HEK293 (cell line): ENCODE measurements at regions not wholly inside any gene's neighbourhood (a gene's known extent, or its start where the extent isn't known, plus 50 kb on each side); places are given as distances from the start of the nearest gene placed in this dataset.

Experiments used
- CTCF ChIA-PET: fragments of 350-600 bp; formaldehyde crosslinking; extraction: SDS; loops from one replicate; lab custom pipeline; 2021; ENCODE audit warnings: antibody characterized with exemption; lab: Yijun Ruan, JAX
- POLR2A ChIA-PET: fragments of 300-600 bp; formaldehyde crosslinking; extraction: SDS; loops from one replicate; lab custom pipeline; 2020; ENCODE audit warnings: antibody characterized with exemption, inconsistent platforms; lab: Yijun Ruan, JAX
- H3K27ac ChIP-seq: fragments of 200-500 bp; sonication (Bioruptor generic); 2 replicates; pipeline ENCODE4 v1.5.1; 2014; ENCODE audit warnings: low read depth, low read length, control low read depth, inconsistent platforms; ENCODE audit errors: extremely low read depth
- H3K36me3 ChIP-seq, 2 experiments: fragments of 200-500 bp in 1 of 2; sonication (Bioruptor generic) in 1 of 2; 1 replicate in 1 of 2; 2 replicates in 1 of 2; pipeline ENCODE4 v1.5.1; 2014 to 2017; ENCODE audit warnings: inconsistent platforms in 2 of 2, low read length in 2 of 2; ENCODE audit not compliant: control insufficient read depth in 2 of 2, insufficient read depth in 1 of 2
- H3K4me1 ChIP-seq: fragments of 200-500 bp; sonication (Bioruptor generic); 2 replicates; pipeline ENCODE4 v1.5.1; 2014; ENCODE audit warnings: mild to moderate bottlenecking, low read length, inconsistent platforms; ENCODE audit not compliant: control insufficient read depth, insufficient read depth
- H3K4me3 ChIP-seq: 2 replicates; pipeline ENCODE4 v1.5.1; 2011; ENCODE audit warnings: low read depth, mild to moderate bottlenecking, control low read depth, low read length, moderate library complexity
- H3K9me3 ChIP-seq: fragments of 200-500 bp; sonication (Bioruptor generic); 2 replicates; pipeline ENCODE4 v1.5.1; 2014; ENCODE audit warnings: low read depth, low read length, inconsistent platforms; ENCODE audit not compliant: control insufficient read depth, insufficient read depth
- HIC1 ChIP-seq: fragments of 450-650 bp; formaldehyde crosslinking; IDR thresholded peaks from 2 replicates; pipeline ENCODE4 v1.5.1; 2016; ENCODE audit warnings: missing biosample characterization, missing genetic modification characterization
- KLF10 ChIP-seq: fragments of 450-650 bp; IDR thresholded peaks from 2 replicates; pipeline ENCODE4 v1.5.1; 2018; ENCODE audit warnings: missing biosample characterization, mild to moderate bottlenecking, missing genetic modification characterization
- PRDM10 ChIP-seq: fragments of 450-650 bp; formaldehyde crosslinking; IDR thresholded peaks from 2 replicates; pipeline ENCODE4 v1.5.1; 2016; ENCODE audit warnings: missing biosample characterization, missing genetic modification characterization
- REST ChIP-seq: fragments of 450-650 bp; formaldehyde crosslinking; IDR thresholded peaks from 2 replicates; pipeline ENCODE4 v1.5.1; 2016; ENCODE audit warnings: missing biosample characterization, missing genetic modification characterization
- SCRT2 ChIP-seq: fragments of 450-650 bp; formaldehyde crosslinking; IDR thresholded peaks from 2 replicates; pipeline ENCODE4 v1.5.1; 2016; ENCODE audit warnings: missing biosample characterization, missing genetic modification characterization
- ZBTB26 ChIP-seq: fragments of 450-650 bp; formaldehyde crosslinking; optimal IDR thresholded peaks from 2 replicates; pipeline ENCODE3; 2016; ENCODE audit warnings: missing biosample characterization, mild to moderate bottlenecking, missing genetic modification characterization
- ZBTB7A ChIP-seq: fragments of 450-650 bp; formaldehyde crosslinking; IDR thresholded peaks from 2 replicates; pipeline ENCODE4 v1.5.1; 2016; ENCODE audit warnings: low read depth, missing biosample characterization, missing genetic modification characterization
- ZNF174 ChIP-seq: fragments of 450-650 bp; formaldehyde crosslinking; IDR thresholded peaks from 2 replicates; pipeline ENCODE4 v1.5.0; 2017; ENCODE audit warnings: missing biosample characterization, mild to moderate bottlenecking, missing genetic modification characterization
- ZNF23 ChIP-seq: fragments of 450-650 bp; formaldehyde crosslinking; IDR thresholded peaks from 2 replicates; pipeline ENCODE4 v1.5.1; 2016; ENCODE audit warnings: missing biosample characterization, missing genetic modification characterization, borderline replicate concordance
- ZNF280C ChIP-seq: fragments of 450-650 bp; formaldehyde crosslinking; IDR thresholded peaks from 2 replicates; pipeline ENCODE4 v1.5.1; 2016; ENCODE audit warnings: missing biosample characterization, missing genetic modification characterization
- ZNF324 ChIP-seq: fragments of 450-650 bp; formaldehyde crosslinking; IDR thresholded peaks from 2 replicates; pipeline ENCODE4 v1.5.1; 2016; ENCODE audit warnings: missing biosample characterization, missing genetic modification characterization
- ZNF335 ChIP-seq: fragments of 450-650 bp; formaldehyde crosslinking; conservative IDR thresholded peaks from 2 replicates; pipeline ENCODE4 v1.5.1; 2016; ENCODE audit warnings: missing biosample characterization, missing genetic modification characterization
- ZNF488 ChIP-seq: fragments of 450-650 bp; formaldehyde crosslinking; IDR thresholded peaks from 2 replicates; pipeline ENCODE4 v1.5.1; 2016; ENCODE audit warnings: missing biosample characterization, missing genetic modification characterization
- ZNF501 ChIP-seq: fragments of 450-650 bp; formaldehyde crosslinking; IDR thresholded peaks from 2 replicates; pipeline ENCODE4 v1.5.1; 2016; ENCODE audit warnings: missing biosample characterization, missing genetic modification characterization
- ZNF600 ChIP-seq: fragments of 450-650 bp; formaldehyde crosslinking; IDR thresholded peaks from 2 replicates; pipeline ENCODE4 v1.5.1; 2016; ENCODE audit warnings: missing biosample characterization, missing genetic modification characterization
- ZNF639 ChIP-seq: fragments of 450-650 bp; formaldehyde crosslinking; IDR thresholded peaks from 2 replicates; pipeline ENCODE4 v1.5.1; 2016; ENCODE audit warnings: missing biosample characterization, missing genetic modification characterization
- ZNF660 ChIP-seq: fragments of 450-650 bp; IDR thresholded peaks from 2 replicates; pipeline ENCODE4 v1.5.1; 2018; ENCODE audit warnings: missing biosample characterization, mild to moderate bottlenecking, missing genetic modification characterization
- ZSCAN5A ChIP-seq: fragments of 450-650 bp; formaldehyde crosslinking; IDR thresholded peaks from 2 replicates; pipeline ENCODE4 v1.5.1; 2016; ENCODE audit warnings: missing biosample characterization, missing genetic modification characterization

- peaks cover 9% of the 10 kb centered on the region for H3K4me1 ChIP-seq
- no peaks in the 10 kb centered on the region for H3K9me3 ChIP-seq
- no peak overlapping the region for H3K27ac ChIP-seq
- ChIA-PET CTCF (no interaction called here), POLR2A (no interaction called here)
- no peak overlapping the region for H3K4me3 ChIP-seq
- H3K36me3 ChIP-seq, result no peaks in the 10 kb centered on the region
- TF ChIP-seq ZNF639 (tag by site-specific recombination), result 0 out of 2 replicates have a peak, but pooled peaks have one; percentile 33
- no peak for TF ChIP-seq ZNF501 (tag by site-specific recombination)
- no peak for TF ChIP-seq ZNF324 (tag by site-specific recombination)
- no peak for TF ChIP-seq ZBTB7A (tag by site-specific recombination)
- no peak for TF ChIP-seq KLF10 (tag by site-specific recombination)
- no peak for TF ChIP-seq ZNF280C (tag by site-specific recombination)
- no peak for TF ChIP-seq ZNF174 (tag by site-specific recombination)
- TF ChIP-seq ZNF335 (tag by site-specific recombination), result peak; percentile 64
- TF ChIP-seq ZNF23 (tag by site-specific recombination), result no peak
- TF ChIP-seq ZBTB26 (tag by site-specific recombination), result no peak
- TF ChIP-seq ZSCAN5A (tag by site-specific recombination), result no peak
- peak; percentile 27; the same call in 1 of the 2 replicates for TF ChIP-seq PRDM10 (tag by site-specific recombination)
- TF ChIP-seq REST, result no peak
- no peak for TF ChIP-seq ZNF488 (tag by site-specific recombination)
- peak; percentile 53; the same call in 1 of the 2 replicates for TF ChIP-seq ZNF600
- TF ChIP-seq ZNF660, result no peak
- no peak for TF ChIP-seq HIC1 (tag by site-specific recombination)
- TF ChIP-seq SCRT2 (tag by site-specific recombination), result peak; percentile 71
These were observed 74.0 kb upstream of the LIPC start for GRCh38 chr15:58357529-58358476.
